Neuronal stem cell (in vitro differentiated cells): ENCODE measurements at regions not wholly inside any gene's neighbourhood (a gene's known extent, or its start where the extent isn't known, plus 50 kb on each side); places are given as distances from the start of the nearest gene placed in this dataset.
A peak's percentile ranks its signal among the peaks of the same experiment; 100 is the strongest.

Experiments used
- DNase-seq: peaks from one replicate; pipeline ENCODE4 v3.0.0-alpha.2; 2013; ENCODE audit warnings: low spot score
- H2AFZ ChIP-seq: one replicate; pipeline ENCODE4 v1.6.1; 2013; ENCODE audit warnings: mild to moderate bottlenecking, low read length, inconsistent platforms
- H2AK5ac ChIP-seq: 2 replicates; pipeline ENCODE4 v1.6.1; 2013; ENCODE audit warnings: low read depth, mild to moderate bottlenecking, inconsistent platforms, low read length, moderate library complexity, mixed read lengths
- H2BK120ac ChIP-seq: 2 replicates; pipeline ENCODE4 v1.6.1; 2013; ENCODE audit warnings: low read depth, mild to moderate bottlenecking, inconsistent platforms, low read length, moderate library complexity, mixed read lengths
- H2BK12ac ChIP-seq: one replicate; pipeline ENCODE4 v1.6.1; 2013; ENCODE audit warnings: low read length, inconsistent platforms
- H2BK15ac ChIP-seq: 2 replicates; pipeline ENCODE4 v1.6.1; 2013; ENCODE audit warnings: mild to moderate bottlenecking, low read length, inconsistent platforms, mixed read lengths
- H2BK5ac ChIP-seq: one replicate; pipeline ENCODE4 v1.6.1; 2013; ENCODE audit warnings: inconsistent platforms, mild to moderate bottlenecking, low read length, moderate library complexity
- H3K14ac ChIP-seq: one replicate; pipeline ENCODE4 v1.6.1; 2013; ENCODE audit warnings: low read length, inconsistent platforms
- H3K18ac ChIP-seq: 2 replicates; pipeline ENCODE4 v1.6.1; 2013; ENCODE audit warnings: low read length, inconsistent platforms
- H3K23ac ChIP-seq: 2 replicates; pipeline ENCODE4 v1.6.1; 2013; ENCODE audit warnings: low read depth, mild to moderate bottlenecking, mixed read lengths, low read length, inconsistent platforms; ENCODE audit not compliant: poor library complexity
- H3K27ac ChIP-seq: replicated peaks from 3 replicates; pipeline ENCODE4 v1.5.1; 2013; ENCODE audit warnings: low read length, inconsistent platforms
- H3K27me3 ChIP-seq, 3 experiments: 2 replicates each; pipeline ENCODE4 v1.6.1; 2013; ENCODE audit warnings: low read length in 3 of 3, mild to moderate bottlenecking in 2 of 3, inconsistent platforms in 1 of 3, low read depth in 1 of 3, mixed read lengths in 1 of 3, moderate library complexity in 1 of 3; ENCODE audit not compliant: control insufficient read depth in 3 of 3, insufficient read depth in 3 of 3
- H3K36me3 ChIP-seq, 2 donors: replicated peaks in 1 of 2; 2 replicates each; pipeline ENCODE4 v1.6.1; 2013; ENCODE audit warnings: low read length in 2 of 2; ENCODE audit not compliant: control insufficient read depth in 2 of 2, insufficient read depth in 2 of 2
- H3K4ac ChIP-seq: 2 replicates; pipeline ENCODE4 v1.6.1; 2013; ENCODE audit warnings: inconsistent platforms, mild to moderate bottlenecking, low read length, moderate library complexity
- H3K4me1 ChIP-seq, 2 donors: 1 replicate in 1 of 2; 2 replicates in 1 of 2; pipeline ENCODE4 v1.6.1; 2013; ENCODE audit warnings: low read length in 2 of 2, low read depth in 1 of 2; ENCODE audit not compliant: control insufficient read depth in 2 of 2, insufficient read depth in 1 of 2
- H3K4me2 ChIP-seq: one replicate; pipeline ENCODE4 v1.6.1; 2013; ENCODE audit warnings: mild to moderate bottlenecking, low read length, inconsistent platforms; ENCODE audit not compliant: insufficient read depth, poor library complexity, severe bottlenecking
- H3K4me3 ChIP-seq, 2 donors: 2 replicates each; pipeline ENCODE4 v1.5.1; 2013; ENCODE audit warnings: low read length in 2 of 2, mild to moderate bottlenecking in 2 of 2, inconsistent platforms in 1 of 2, moderate library complexity in 1 of 2
- H3K79me1 ChIP-seq: one replicate; pipeline ENCODE4 v1.6.1; 2013; ENCODE audit warnings: low read depth, mild to moderate bottlenecking, inconsistent platforms, low read length, moderate library complexity
- H3K9ac ChIP-seq: one replicate; pipeline ENCODE4 v1.6.1; 2013; ENCODE audit warnings: mild to moderate bottlenecking, low read depth, low read length, inconsistent platforms; ENCODE audit not compliant: poor library complexity
- H3K9me3 ChIP-seq, 2 donors: replicated peaks in 1 of 2; 2 replicates each; pipeline versions ENCODE3 to v1.6.1; 2013; ENCODE audit warnings: low read length in 2 of 2, mild to moderate bottlenecking in 2 of 2, inconsistent platforms in 1 of 2, low read depth in 1 of 2, mixed read lengths in 1 of 2, moderate library complexity in 1 of 2; ENCODE audit not compliant: control insufficient read depth in 2 of 2, insufficient read depth in 1 of 2
- H4K8ac ChIP-seq: one replicate; pipeline ENCODE4 v1.6.1; 2013; ENCODE audit warnings: low read depth, mild to moderate bottlenecking, inconsistent platforms, low read length, moderate library complexity
- H4K91ac ChIP-seq: one replicate; pipeline ENCODE4 v1.6.1; 2013; ENCODE audit warnings: low read length, low read depth, mild to moderate bottlenecking, inconsistent platforms; ENCODE audit not compliant: poor library complexity
- WGBS, 2 donors: extraction: QIAGEN DNeasy Blood & Tissue Kit; methylation state at CpG; one replicate each; pipeline ENCODE4 v1.1.7; 2013; ENCODE audit warnings: missing lambda C conversion rate in 2 of 2, mixed read lengths in 1 of 2; ENCODE audit not compliant: insufficient read length in 2 of 2, insufficient replicate concordance in 1 of 2; ENCODE audit errors: extremely low coverage in 2 of 2; 5-methylcytosine and 5-hydroxymethylcytosine counted together

GRCh38 chr16:79419148-79419547, 181.4 kb downstream of the MAF start:
- H4K8ac ChIP-seq = no peak overlapping the region
- no peak overlapping the region for H3K4me2 ChIP-seq
- no peak overlapping the region for H3K23ac ChIP-seq
- H3K4ac ChIP-seq = no peak overlapping the region
- H2BK12ac ChIP-seq = no peak overlapping the region
- no peak overlapping the region for H3K14ac ChIP-seq
- H3K27me3 ChIP-seq = no peaks in the 10 kb centered on the region
- H2BK5ac ChIP-seq = no peak overlapping the region
- H4K91ac ChIP-seq = no peak overlapping the region
- no peak overlapping the region for H2AFZ ChIP-seq
- no peak overlapping the region for H2BK120ac ChIP-seq
- peaks cover 12 to 22% of the 10 kb centered on the region in 2 donors for H3K4me1 ChIP-seq
- no CpG with 5 or more reads among the region's 6 CpGs for WGBS, 2 donors
- H3K18ac ChIP-seq = no peak overlapping the region
- no peaks in the 10 kb centered on the region for H3K36me3 ChIP-seq
- DNase-seq = no peak
- H2BK15ac ChIP-seq = no peak overlapping the region
- H3K79me1 ChIP-seq = no peaks in the 10 kb centered on the region
- no peaks in the 10 kb centered on the region for H3K9me3 ChIP-seq
- no peak overlapping the region for H3K4me3 ChIP-seq
- H2AK5ac ChIP-seq = no peak overlapping the region
- H3K27ac ChIP-seq = no peak overlapping the region
- no peak overlapping the region for H3K9ac ChIP-seq

- no peak for DNase-seq
- Histone ChIP-seq H3K27ac (no peak overlapping the region), H3K14ac (no peak overlapping the region), H3K27me3 (no peaks in the 10 kb centered on the region), H3K18ac (peak overlapping the region; percentile 25), H2BK120ac (no peak overlapping the region), H3K4me3 (no peak overlapping the region), H2BK5ac (no peak overlapping the region), H3K23ac (peak overlapping the region; percentile 48), H2AK5ac (no peak overlapping the region), H3K4me1 (peaks cover 12 to 22% of the 10 kb centered on the region in 2 donors), H3K4ac (no peak overlapping the region), H3K4me2 (no peak overlapping the region), H4K91ac (no peak overlapping the region), H3K9me3 (no peaks in the 10 kb centered on the region), H4K8ac (no peak overlapping the region), H2AFZ (no peak overlapping the region), H3K9ac (no peak overlapping the region), H3K79me1 (no peaks in the 10 kb centered on the region), H2BK15ac (no peak overlapping the region), H3K36me3 (no peaks in the 10 kb centered on the region), H2BK12ac (no peak overlapping the region)
- WGBS, 2 donors = no CpG with 5 or more reads among the region's 17 CpGs
Measured at GRCh38 chr16:79417601-79418008, 182.9 kb downstream of the MAF start.

- H2BK15ac ChIP-seq = peak overlapping the region; percentile 40
- H3K27me3 ChIP-seq = no peaks in the 10 kb centered on the region
- H3K14ac ChIP-seq = peak overlapping the region; percentile 4
- WGBS, 2 donors = no CpG with 5 or more reads among the region's 12 CpGs
- no peak overlapping the region for H4K8ac ChIP-seq
- H3K79me1 ChIP-seq = no peaks in the 10 kb centered on the region
- DNase-seq = no peak
- no peak overlapping the region for H3K4ac ChIP-seq
- no peaks in the 10 kb centered on the region for H3K9me3 ChIP-seq
- H3K9ac ChIP-seq = no peak overlapping the region
- H2AK5ac ChIP-seq = no peak overlapping the region
- no peak overlapping the region for H2BK120ac ChIP-seq
- H3K4me2 ChIP-seq = no peak overlapping the region
- no peak overlapping the region for H2AFZ ChIP-seq
- H3K27ac ChIP-seq = no peak overlapping the region
- H3K23ac ChIP-seq = no peak overlapping the region
- H3K4me1 ChIP-seq = peaks cover 12 to 20% of the 10 kb centered on the region in 2 donors
- H2BK12ac ChIP-seq = no peak overlapping the region
- no peak overlapping the region for H3K4me3 ChIP-seq
- no peak overlapping the region for H2BK5ac ChIP-seq
- H4K91ac ChIP-seq = no peak overlapping the region
- no peaks in the 10 kb centered on the region for H3K36me3 ChIP-seq
- H3K18ac ChIP-seq = peak overlapping the region; percentile 82
Measured at GRCh38 chr16:79415983-79416640, 184.4 kb downstream of the MAF start.

GRCh38 chr16:79412783-79413225, 187.7 kb downstream of the MAF start:
- no peaks in the 10 kb centered on the region for H3K9me3 ChIP-seq
- DNase-seq = no peak
- no peak overlapping the region for H3K9ac ChIP-seq
- no peak overlapping the region for H3K18ac ChIP-seq
- H2BK15ac ChIP-seq = no peak overlapping the region
- H3K79me1 ChIP-seq = no peaks in the 10 kb centered on the region
- H4K91ac ChIP-seq = no peak overlapping the region
- H3K4me1 ChIP-seq = peaks cover 5 to 8% of the 10 kb centered on the region in 2 donors
- H2AFZ ChIP-seq = no peak overlapping the region
- H3K4me3 ChIP-seq = no peak overlapping the region
- no peaks in the 10 kb centered on the region for H3K36me3 ChIP-seq
- no peak overlapping the region for H2BK12ac ChIP-seq
- no peak overlapping the region for H3K4ac ChIP-seq
- no peak overlapping the region for H4K8ac ChIP-seq
- H2BK120ac ChIP-seq = no peak overlapping the region
- no peak overlapping the region for H3K27ac ChIP-seq
- no CpG with 5 or more reads among the region's 3 CpGs for WGBS, 2 donors
- no peak overlapping the region for H3K4me2 ChIP-seq
- H2BK5ac ChIP-seq = no peak overlapping the region
- no peak overlapping the region for H3K23ac ChIP-seq
- no peak overlapping the region for H2AK5ac ChIP-seq
- H3K14ac ChIP-seq = no peak overlapping the region
- no peaks in the 10 kb centered on the region for H3K27me3 ChIP-seq
